ENCODE measurements at regions not wholly inside any gene's neighbourhood (a gene's known extent, or its start where the extent isn't known, plus 50 kb on each side); places are given as distances from the start of the nearest gene placed in this dataset.

- POLR2A ChIA-PET = no interaction called here
- peak; percentile 32 to 46 for DNase-seq
- H3K9me3 ChIP-seq = no peaks in the 10 kb centered on the region
- TF ChIP-seq CTCF (IDR thresholded peaks at IDR 0.05; ENCODE audit: insufficient read depth in 1 of 2, low read depth in 1 of 2, low read length in 1 of 2, severe bottlenecking in 1 of 2, unreplicated experiment in 1 of 2) = peak in 1 of 2 experiments; percentile 42
- Mint-ChIP-seq H3K36me3 (ENCODE audit: insufficient read depth, unreplicated experiment) (no peaks in the 10 kb centered on the region), H3K4me1 (ENCODE audit: low read depth, unreplicated experiment) (no peaks in the 10 kb centered on the region), H3K27me3 (ENCODE audit: insufficient read depth, unreplicated experiment) (peaks cover 14% of the 10 kb centered on the region), H3K9me3 (ENCODE audit: unreplicated experiment) (no peaks in the 10 kb centered on the region), H3K27ac (ENCODE audit: unreplicated experiment) (no peak overlapping the region), H3K4me3 (ENCODE audit: unreplicated experiment) (no peak overlapping the region)
- H3K36me3 ChIP-seq (ENCODE audit: control insufficient read depth, insufficient read depth, low read length) = no peaks in the 10 kb centered on the region
- intact Hi-C loops (cut with micrococcal nuclease; ENCODE audit: unreplicated experiment) = loop anchor here (5.0 kb wide), 1 partner anchor 874 kb away; the partner anchor contains the start of gene PTPRU
- H3K27me3 ChIP-seq (replicated peaks; ENCODE audit: control insufficient read depth, insufficient read depth, low read length) = no peaks in the 10 kb centered on the region
- no peak overlapping the region for H3K4me3 ChIP-seq (ENCODE audit: low read depth, low read length)
- no peaks in the 10 kb centered on the region for H3K4me1 ChIP-seq
- BruUV-seq (replicated peaks) = no TSS peak
- CTCF ChIA-PET = interaction anchor here (1.0 kb wide), 1 partner anchor 319 kb away, joined by 6 read pairs; no protein-coding TSS in a partner anchor
Measured at GRCh38 chr1:30111431-30111830, 612.0 kb downstream of the MATN1 start.

DNA sequence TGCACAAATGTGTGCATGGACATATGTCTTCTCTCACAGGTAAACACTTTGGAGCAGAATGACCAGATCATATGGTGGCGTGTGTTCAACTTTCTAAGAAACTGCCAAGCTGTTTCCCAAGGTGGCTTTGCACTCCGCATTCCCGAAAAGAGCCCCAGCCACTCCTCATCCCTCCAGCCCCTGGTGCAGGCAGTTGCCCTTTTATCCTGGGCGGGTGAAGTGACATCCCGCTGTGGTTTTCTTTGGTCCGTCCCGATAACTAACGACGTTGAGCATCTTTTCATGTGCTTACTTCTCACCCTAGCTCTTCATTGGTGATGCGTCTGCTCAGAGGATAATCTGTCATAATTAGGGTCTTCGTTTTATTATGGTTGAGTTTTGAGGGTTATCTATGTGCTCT lies 612.5 kb downstream of the MATN1 start:
- peaks cover 14% of the 10 kb centered on the region for H3K27me3 Mint-ChIP-seq (ENCODE audit: insufficient read depth, unreplicated experiment)
- Histone ChIP-seq H3K27me3 (replicated peaks; ENCODE audit: control insufficient read depth, insufficient read depth, low read length) (no peaks in the 10 kb centered on the region), H3K4me1 (no peaks in the 10 kb centered on the region), H3K4me3 (ENCODE audit: low read depth, low read length) (no peak overlapping the region), H3K9me3 (no peaks in the 10 kb centered on the region), H3K36me3 (ENCODE audit: control insufficient read depth, insufficient read depth, low read length) (no peaks in the 10 kb centered on the region)
- no TSS peak for BruUV-seq (replicated peaks)
- no peak for TF ChIP-seq CTCF (IDR thresholded peaks at IDR 0.05; ENCODE audit: insufficient read depth in 1 of 2, low read depth in 1 of 2, low read length in 1 of 2, severe bottlenecking in 1 of 2, unreplicated experiment in 1 of 2)
- H3K36me3 Mint-ChIP-seq (ENCODE audit: insufficient read depth, unreplicated experiment) = no peaks in the 10 kb centered on the region
- no peak overlapping the region for H3K4me3 Mint-ChIP-seq (ENCODE audit: unreplicated experiment)
- ChIA-PET POLR2A (no interaction called here), CTCF (interaction anchor here (1.0 kb wide), 1 partner anchor 318 kb away, joined by 6 read pairs; no protein-coding TSS in a partner anchor)
- no peaks in the 10 kb centered on the region for H3K9me3 Mint-ChIP-seq (ENCODE audit: unreplicated experiment)
- intact Hi-C loops (cut with micrococcal nuclease; ENCODE audit: unreplicated experiment) = loop anchor here (5.0 kb wide), 1 partner anchor 874 kb away; the partner anchor contains the start of gene PTPRU
- no peak overlapping the region for H3K27ac Mint-ChIP-seq (ENCODE audit: unreplicated experiment)
- H3K4me1 Mint-ChIP-seq (ENCODE audit: low read depth, unreplicated experiment) = no peaks in the 10 kb centered on the region
- DNase-seq = no peak

GRCh38 chr1:30109853-30110252 lies 613.5 kb downstream of the MATN1 start:
- ChIA-PET POLR2A (no interaction called here), CTCF (no interaction called here)
- Mint-ChIP-seq H3K4me1 (ENCODE audit: low read depth, unreplicated experiment) (no peaks in the 10 kb centered on the region), H3K9me3 (ENCODE audit: unreplicated experiment) (no peaks in the 10 kb centered on the region), H3K27ac (ENCODE audit: unreplicated experiment) (no peak overlapping the region), H3K36me3 (ENCODE audit: insufficient read depth, unreplicated experiment) (no peaks in the 10 kb centered on the region), H3K4me3 (ENCODE audit: unreplicated experiment) (no peak overlapping the region), H3K27me3 (ENCODE audit: insufficient read depth, unreplicated experiment) (peaks cover 14% of the 10 kb centered on the region)
- Histone ChIP-seq H3K9me3 (no peaks in the 10 kb centered on the region), H3K36me3 (ENCODE audit: control insufficient read depth, insufficient read depth, low read length) (no peaks in the 10 kb centered on the region), H3K4me3 (ENCODE audit: low read depth, low read length) (no peak overlapping the region), H3K4me1 (no peaks in the 10 kb centered on the region), H3K27me3 (replicated peaks; ENCODE audit: control insufficient read depth, insufficient read depth, low read length) (no peaks in the 10 kb centered on the region)
- no peak for TF ChIP-seq CTCF (IDR thresholded peaks at IDR 0.05; ENCODE audit: insufficient read depth in 1 of 2, low read depth in 1 of 2, low read length in 1 of 2, severe bottlenecking in 1 of 2, unreplicated experiment in 1 of 2)
- DNase-seq = no peak
- intact Hi-C loops (cut with micrococcal nuclease; ENCODE audit: unreplicated experiment) = loop anchor here (5.0 to 10.0 kb wide), 2 partner anchors 315 to 873 kb away; partner anchors contain the start of gene PTPRU
- BruUV-seq (replicated peaks) = no TSS peak
